Common myeloid progenitor, CD34-positive (primary cell): ENCODE measurements at regions not wholly inside any gene's neighbourhood (a gene's known extent, or its start where the extent isn't known, plus 50 kb on each side); places are given as distances from the start of the nearest gene placed in this dataset.
"Not testable (repeated sequence)": the region's sequence is repeated elsewhere in the genome, so short reads cannot be mapped to it uniquely, and the experiment has no call there.

Experiments used
- CTCF ChIA-PET: fragments of 350-600 bp; sonication (Branson Sonifier 250); formaldehyde crosslinking; loops from one replicate; lab custom pipeline; 2021; ENCODE audit warnings: antibody characterized with exemption; lab: Charles Lee
- POLR2A ChIA-PET: fragments of 350-600 bp; sonication (Branson Sonifier 250); formaldehyde crosslinking; loops from one replicate; lab custom pipeline; 2021; ENCODE audit warnings: antibody characterized with exemption; lab: Charles Lee
- DNase-seq, 3 donors: peaks; one replicate each; pipeline versions ENCODE4 v3.0.0 to v3.0.0-alpha.2; 2013
- H3K27ac ChIP-seq, 2 experiments: 1 replicate in 1 of 2; 2 replicates in 1 of 2; pipeline ENCODE4 v1.7.0; 2013; ENCODE audit warnings: inconsistent platforms in 2 of 2, low read length in 2 of 2, mild to moderate bottlenecking in 2 of 2, low read depth in 1 of 2, moderate library complexity in 1 of 2; ENCODE audit not compliant: severe bottlenecking in 2 of 2, insufficient read depth in 1 of 2, poor library complexity in 1 of 2
- H3K27me3 ChIP-seq, 5 experiments: replicated peaks in 2 of 5; 1 replicate in 3 of 5; 2 replicates in 2 of 5; pipeline versions ENCODE4 v1.6.1 to v1.7.0; 2013; ENCODE audit warnings: low read length in 4 of 5, mild to moderate bottlenecking in 2 of 5, moderate library complexity in 2 of 5, inconsistent platforms in 1 of 5; ENCODE audit not compliant: insufficient read depth in 5 of 5, control insufficient read depth in 4 of 5
- H3K36me3 ChIP-seq, 4 experiments: 1 replicate in 2 of 4; 2 replicates in 2 of 4; pipeline versions ENCODE4 v1.6.1 to v1.7.0; 2013; ENCODE audit warnings: low read length in 3 of 4, control low read depth in 1 of 4, mild to moderate bottlenecking in 1 of 4; ENCODE audit not compliant: control insufficient read depth in 4 of 4, insufficient read depth in 4 of 4
- H3K4me1 ChIP-seq, 4 experiments: 1 replicate in 3 of 4; 2 replicates in 1 of 4; pipeline versions ENCODE4 v1.6.1 to v1.7.1; 2013; ENCODE audit warnings: low read length in 3 of 4, mild to moderate bottlenecking in 3 of 4, control low read depth in 1 of 4, inconsistent platforms in 1 of 4, moderate library complexity in 1 of 4; ENCODE audit not compliant: control insufficient read depth in 4 of 4, insufficient read depth in 4 of 4; ENCODE audit errors: control extremely low read depth in 1 of 4
- H3K4me3 ChIP-seq, 7 experiments: 1 replicate in 4 of 7; 2 replicates in 3 of 7; pipeline versions ENCODE4 v1.5.1 to v1.7.0; 2013; ENCODE audit warnings: mild to moderate bottlenecking in 7 of 7, low read length in 6 of 7, moderate library complexity in 6 of 7, inconsistent platforms in 2 of 7, low read depth in 2 of 7, control low read depth in 1 of 7; ENCODE audit not compliant: insufficient read depth in 4 of 7, control insufficient read depth in 1 of 7; ENCODE audit errors: extremely low read depth in 1 of 7
- H3K9me3 ChIP-seq, 5 experiments: 1 replicate in 4 of 5; 2 replicates in 1 of 5; pipeline versions ENCODE4 v1.6.1 to v1.7.1; 2013; ENCODE audit warnings: low read length in 4 of 5, mild to moderate bottlenecking in 2 of 5, inconsistent platforms in 1 of 5, low read depth in 1 of 5, moderate library complexity in 1 of 5; ENCODE audit not compliant: control insufficient read depth in 4 of 5, insufficient read depth in 2 of 5; ENCODE audit errors: control extremely low read depth in 1 of 5
- WGBS: methylation state at CpG from one replicate; pipeline ENCODE4 v1.1.5; 2013; ENCODE audit not compliant: insufficient coverage; 5-methylcytosine and 5-hydroxymethylcytosine counted together

GRCh38 chr17:43304792-43305191 lies 71.0 kb upstream of the RNU2-1 start:
- H3K27me3 ChIP-seq, CTCF ChIA-PET, H3K4me1 ChIP-seq, POLR2A ChIA-PET, H3K27ac ChIP-seq, H3K36me3 ChIP-seq, DNase-seq, H3K4me3 ChIP-seq, H3K9me3 ChIP-seq: not testable (repeated sequence)
- WGBS: no CpG with 5 or more reads among the region's 23 CpGs

GRCh38 chr17:43303049-43303448 lies 69.3 kb upstream of the RNU2-1 start:
- POLR2A ChIA-PET, H3K4me1 ChIP-seq, H3K27ac ChIP-seq, DNase-seq, H3K9me3 ChIP-seq, H3K36me3 ChIP-seq, H3K4me3 ChIP-seq, H3K27me3 ChIP-seq, CTCF ChIA-PET: not testable (repeated sequence)
- WGBS: no CpG with 5 or more reads among the region's 5 CpGs

GRCh38 chr17:43299300-43300076 lies 65.7 kb upstream of the RNU2-1 start:
- H3K27me3 ChIP-seq, H3K27ac ChIP-seq, CTCF ChIA-PET, DNase-seq, H3K9me3 ChIP-seq, H3K36me3 ChIP-seq, H3K4me3 ChIP-seq, POLR2A ChIA-PET, H3K4me1 ChIP-seq: not testable (repeated sequence)
- WGBS: no CpG with 5 or more reads among the region's 37 CpGs

- H3K27me3 ChIP-seq, H3K9me3 ChIP-seq, H3K4me1 ChIP-seq, POLR2A ChIA-PET, H3K27ac ChIP-seq, H3K4me3 ChIP-seq, DNase-seq, H3K36me3 ChIP-seq, CTCF ChIA-PET: not testable (repeated sequence)
- no CpG with 5 or more reads among the region's 11 CpGs for WGBS
Measured at GRCh38 chr17:43289670-43290069, 55.9 kb upstream of the RNU2-1 start.

- H3K4me3 ChIP-seq, H3K36me3 ChIP-seq, H3K27ac ChIP-seq, H3K9me3 ChIP-seq, H3K4me1 ChIP-seq, CTCF ChIA-PET, DNase-seq, H3K27me3 ChIP-seq: not testable (repeated sequence)
- WGBS: no CpG with 5 or more reads among the region's 15 CpGs
- POLR2A ChIA-PET: interaction anchor here (0.7 kb wide), 1 partner anchor 85 kb away, joined by 3 read pairs; no protein-coding TSS in a partner anchor
Measured at GRCh38 chr17:43283606-43284005, 49.8 kb upstream of the RNU2-1 start.
